GM12873 (cell line): ENCODE measurements at regions not wholly inside any gene's neighbourhood (a gene's known extent, or its start where the extent isn't known, plus 50 kb on each side); places are given as distances from the start of the nearest gene placed in this dataset.

ENCODE experiments used
- CTCF ChIP-seq: IDR thresholded peaks from 2 replicates; pipeline ENCODE4 v1.5.1; 2012; ENCODE audit warnings: low read depth, mild to moderate bottlenecking, moderate library complexity, low read length, control low read depth; ENCODE audit not compliant: insufficient read depth; ENCODE audit errors: missing control alignments

GRCh38 chr19:32104153-32104849 is 241.1 kb upstream of the ZNF507 start:
- no peak for TF ChIP-seq CTCF

GRCh38 chr19:32104850-32105235 is 240.6 kb upstream of the ZNF507 start:
- TF ChIP-seq CTCF = no peak

GRCh38 chr19:32105527-32106310 is 239.7 kb upstream of the ZNF507 start:
- no peak for TF ChIP-seq CTCF

- no peak for TF ChIP-seq CTCF
These were observed 223.2 kb upstream of the ZNF507 start for GRCh38 chr19:32122258-32122657.

GRCh38 chr19:32123355-32123940 is 222.0 kb upstream of the ZNF507 start:
- TF ChIP-seq CTCF = no peak

GRCh38 chr19:32124585-32124984 is 220.8 kb upstream of the ZNF507 start:
- TF ChIP-seq CTCF = no peak

- TF ChIP-seq CTCF = no peak
These were observed 216.3 kb upstream of the ZNF507 start for GRCh38 chr19:32129141-32129540.
